ENCODE measurements at regions not wholly inside any gene's neighbourhood (a gene's known extent, or its start where the extent isn't known, plus 50 kb on each side); places are given as distances from the start of the nearest gene placed in this dataset.

DNA sequence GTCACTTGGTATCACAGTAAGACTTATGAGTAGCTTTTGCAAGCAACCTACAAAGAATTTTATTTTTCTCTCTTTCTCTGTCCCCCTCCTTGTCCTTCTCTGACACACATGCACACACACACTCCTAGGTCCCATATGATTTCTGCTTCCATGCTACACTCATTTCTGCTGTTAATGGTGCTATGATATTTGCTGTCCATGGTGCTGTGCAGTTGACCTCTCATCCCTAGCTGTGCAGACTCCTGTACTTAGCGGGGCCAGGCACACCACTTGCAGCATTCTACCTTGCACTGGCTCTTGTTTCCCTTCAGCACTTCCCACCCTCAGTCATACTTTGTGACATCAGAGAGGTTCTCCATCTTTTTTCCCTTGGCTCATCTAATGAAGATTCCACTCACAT is 158.9 kb upstream of the CNTNAP4 start:
- Histone ChIP-seq H3K4me3 (ENCODE audit: low read length) (no peak overlapping the region), H3K9me3 (ENCODE audit: low read length) (no peaks in the 10 kb centered on the region), H4K20me1 (ENCODE audit: insufficient read depth) (no peaks in the 10 kb centered on the region), H3K36me3 (ENCODE audit: insufficient read depth, low read length) (no peaks in the 10 kb centered on the region), H3K27me3 (ENCODE audit: insufficient read depth, low read depth, low read length) (no peaks in the 10 kb centered on the region), H3K9me2 (ENCODE audit: insufficient read depth, low read length) (no peaks in the 10 kb centered on the region), H3F3A (ENCODE audit: insufficient read depth, low read length, poor library complexity, severe bottlenecking) (no peaks in the 10 kb centered on the region), H2AFZ (ENCODE audit: low read depth, low read length) (no peak overlapping the region), H3K4me2 (ENCODE audit: low read length) (no peak overlapping the region), H3K9ac (ENCODE audit: low read length) (no peak overlapping the region), H3K79me2 (replicated peaks; ENCODE audit: insufficient read depth, low read length) (no peaks in the 10 kb centered on the region), H3K27ac (ENCODE audit: low read length) (no peak overlapping the region)
- TF ChIP-seq, protein P1, sequence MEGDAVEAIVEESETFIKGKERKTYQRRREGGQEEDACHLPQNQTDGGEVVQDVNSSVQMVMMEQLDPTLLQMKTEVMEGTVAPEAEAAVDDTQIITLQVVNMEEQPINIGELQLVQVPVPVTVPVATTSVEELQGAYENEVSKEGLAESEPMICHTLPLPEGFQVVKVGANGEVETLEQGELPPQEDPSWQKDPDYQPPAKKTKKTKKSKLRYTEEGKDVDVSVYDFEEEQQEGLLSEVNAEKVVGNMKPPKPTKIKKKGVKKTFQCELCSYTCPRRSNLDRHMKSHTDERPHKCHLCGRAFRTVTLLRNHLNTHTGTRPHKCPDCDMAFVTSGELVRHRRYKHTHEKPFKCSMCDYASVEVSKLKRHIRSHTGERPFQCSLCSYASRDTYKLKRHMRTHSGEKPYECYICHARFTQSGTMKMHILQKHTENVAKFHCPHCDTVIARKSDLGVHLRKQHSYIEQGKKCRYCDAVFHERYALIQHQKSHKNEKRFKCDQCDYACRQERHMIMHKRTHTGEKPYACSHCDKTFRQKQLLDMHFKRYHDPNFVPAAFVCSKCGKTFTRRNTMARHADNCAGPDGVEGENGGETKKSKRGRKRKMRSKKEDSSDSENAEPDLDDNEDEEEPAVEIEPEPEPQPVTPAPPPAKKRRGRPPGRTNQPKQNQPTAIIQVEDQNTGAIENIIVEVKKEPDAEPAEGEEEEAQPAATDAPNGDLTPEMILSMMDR (IDR thresholded peaks at IDR 0.05; ENCODE audit: poor library complexity, severe bottlenecking) = no peak
- TF ChIP-seq MXI1 (conservative IDR thresholded peaks at IDR 0.05; ENCODE audit: poor library complexity, severe bottlenecking) (no peak), TAF1 (IDR thresholded peaks at IDR 0.05; ENCODE audit: low read depth) (no peak), SMC3 (conservative IDR thresholded peaks at IDR 0.05; ENCODE audit: poor library complexity) (no peak), RAD21 (conservative IDR thresholded peaks at IDR 0.05) (no peak), POLR2AphosphoS5 (IDR thresholded peaks at IDR 0.05) (no peak)
- TF ChIP-seq, protein P2, sequence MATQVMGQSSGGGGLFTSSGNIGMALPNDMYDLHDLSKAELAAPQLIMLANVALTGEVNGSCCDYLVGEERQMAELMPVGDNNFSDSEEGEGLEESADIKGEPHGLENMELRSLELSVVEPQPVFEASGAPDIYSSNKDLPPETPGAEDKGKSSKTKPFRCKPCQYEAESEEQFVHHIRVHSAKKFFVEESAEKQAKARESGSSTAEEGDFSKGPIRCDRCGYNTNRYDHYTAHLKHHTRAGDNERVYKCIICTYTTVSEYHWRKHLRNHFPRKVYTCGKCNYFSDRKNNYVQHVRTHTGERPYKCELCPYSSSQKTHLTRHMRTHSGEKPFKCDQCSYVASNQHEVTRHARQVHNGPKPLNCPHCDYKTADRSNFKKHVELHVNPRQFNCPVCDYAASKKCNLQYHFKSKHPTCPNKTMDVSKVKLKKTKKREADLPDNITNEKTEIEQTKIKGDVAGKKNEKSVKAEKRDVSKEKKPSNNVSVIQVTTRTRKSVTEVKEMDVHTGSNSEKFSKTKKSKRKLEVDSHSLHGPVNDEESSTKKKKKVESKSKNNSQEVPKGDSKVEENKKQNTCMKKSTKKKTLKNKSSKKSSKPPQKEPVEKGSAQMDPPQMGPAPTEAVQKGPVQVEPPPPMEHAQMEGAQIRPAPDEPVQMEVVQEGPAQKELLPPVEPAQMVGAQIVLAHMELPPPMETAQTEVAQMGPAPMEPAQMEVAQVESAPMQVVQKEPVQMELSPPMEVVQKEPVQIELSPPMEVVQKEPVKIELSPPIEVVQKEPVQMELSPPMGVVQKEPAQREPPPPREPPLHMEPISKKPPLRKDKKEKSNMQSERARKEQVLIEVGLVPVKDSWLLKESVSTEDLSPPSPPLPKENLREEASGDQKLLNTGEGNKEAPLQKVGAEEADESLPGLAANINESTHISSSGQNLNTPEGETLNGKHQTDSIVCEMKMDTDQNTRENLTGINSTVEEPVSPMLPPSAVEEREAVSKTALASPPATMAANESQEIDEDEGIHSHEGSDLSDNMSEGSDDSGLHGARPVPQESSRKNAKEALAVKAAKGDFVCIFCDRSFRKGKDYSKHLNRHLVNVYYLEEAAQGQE (IDR thresholded peaks at IDR 0.05; ENCODE audit: borderline replicate concordance) = no peak

DNA sequence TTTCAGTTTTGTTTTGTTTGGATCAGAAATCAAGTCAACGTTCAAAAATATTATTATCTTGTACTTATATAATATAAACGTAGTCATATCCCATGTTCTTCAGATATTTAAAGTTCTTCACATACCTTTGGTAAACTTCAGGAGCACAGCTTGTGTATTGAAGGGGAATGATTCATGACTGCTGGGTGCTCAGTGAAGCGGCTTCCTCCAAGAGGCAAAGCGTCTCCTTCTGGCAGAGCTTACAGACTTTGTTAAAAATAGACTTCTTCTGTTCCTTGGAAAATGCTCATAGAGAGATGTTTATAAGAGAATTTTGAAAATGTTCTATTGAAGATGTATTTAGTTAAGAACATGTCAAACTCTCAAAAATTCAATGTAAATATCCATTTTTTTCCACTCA is 155.6 kb upstream of the CNTNAP4 start:
- H4K20me1 ChIP-seq (ENCODE audit: insufficient read depth) = no peaks in the 10 kb centered on the region
- TF ChIP-seq, protein P2 (IDR thresholded peaks at IDR 0.05; ENCODE audit: borderline replicate concordance) = no peak
- TF ChIP-seq SMC3 (conservative IDR thresholded peaks at IDR 0.05; ENCODE audit: poor library complexity) = no peak
- no peak for TF ChIP-seq RAD21 (conservative IDR thresholded peaks at IDR 0.05)
- no peak for TF ChIP-seq EZH2 (IDR thresholded peaks at IDR 0.05; ENCODE audit: borderline replicate concordance, insufficient read depth, low read length, poor library complexity, severe bottlenecking)
- TF ChIP-seq, protein P1 (IDR thresholded peaks at IDR 0.05; ENCODE audit: poor library complexity, severe bottlenecking) = no peak
- TF ChIP-seq EP300 (conservative IDR thresholded peaks at IDR 0.05; ENCODE audit: poor library complexity, severe bottlenecking) = no peak
- TF ChIP-seq POLR2AphosphoS5 (IDR thresholded peaks at IDR 0.05) = no peak
- no peak for TF ChIP-seq TAF1 (IDR thresholded peaks at IDR 0.05; ENCODE audit: low read depth)
- no peak for TF ChIP-seq MXI1 (conservative IDR thresholded peaks at IDR 0.05; ENCODE audit: poor library complexity, severe bottlenecking)
- H3K27me3 ChIP-seq (ENCODE audit: insufficient read depth, low read depth, low read length) = no peaks in the 10 kb centered on the region
- H3K9me3 ChIP-seq (ENCODE audit: low read length) = no peaks in the 10 kb centered on the region
- no peak overlapping the region for H3K9ac ChIP-seq (ENCODE audit: low read length)
- no peaks in the 10 kb centered on the region for H3K9me2 ChIP-seq (ENCODE audit: insufficient read depth, low read length)
- no peak overlapping the region for H2AFZ ChIP-seq (ENCODE audit: low read depth, low read length)
- no peak overlapping the region for H3K27ac ChIP-seq (ENCODE audit: low read length)
- no peaks in the 10 kb centered on the region for H3F3A ChIP-seq (ENCODE audit: insufficient read depth, low read length, poor library complexity, severe bottlenecking)
- no peaks in the 10 kb centered on the region for H3K36me3 ChIP-seq (ENCODE audit: insufficient read depth, low read length)
- no peak overlapping the region for H3K4me2 ChIP-seq (ENCODE audit: low read length)
- H3K79me2 ChIP-seq (replicated peaks; ENCODE audit: insufficient read depth, low read length) = no peaks in the 10 kb centered on the region
- H3K4me3 ChIP-seq (ENCODE audit: low read length) = no peak overlapping the region

All from neural cell (in vitro differentiated cells).